ENCODE measurements at regions not wholly inside any gene's neighbourhood (a gene's known extent, or its start where the extent isn't known, plus 50 kb on each side); places are given as distances from the start of the nearest gene placed in this dataset.

DNA sequence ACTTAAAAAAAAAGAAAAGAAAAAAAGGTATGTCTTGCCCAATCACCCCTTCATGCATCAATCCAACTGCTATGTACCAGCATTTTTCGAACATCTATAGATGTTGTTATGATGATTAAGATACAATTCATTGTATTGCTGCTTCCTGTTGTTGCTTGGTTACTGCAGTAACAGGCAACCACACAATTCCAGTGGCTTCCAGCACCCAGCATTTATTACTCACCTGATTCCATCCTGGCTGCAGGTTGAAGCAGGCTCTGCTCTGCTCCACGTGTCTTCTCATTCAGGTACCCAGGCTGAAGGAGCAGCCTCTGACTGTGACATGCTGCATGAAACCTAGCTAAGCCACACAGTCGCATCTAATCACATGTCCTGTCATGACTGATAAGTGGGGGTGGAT, 196.9 kb downstream of the INO80D start:
- intact Hi-C loops (cut with DNase I), result loop anchor here (5.0 kb wide), 1 partner anchor 112 kb away; no protein-coding TSS in a partner anchor
- FAIRE-seq, result no peak

DNA sequence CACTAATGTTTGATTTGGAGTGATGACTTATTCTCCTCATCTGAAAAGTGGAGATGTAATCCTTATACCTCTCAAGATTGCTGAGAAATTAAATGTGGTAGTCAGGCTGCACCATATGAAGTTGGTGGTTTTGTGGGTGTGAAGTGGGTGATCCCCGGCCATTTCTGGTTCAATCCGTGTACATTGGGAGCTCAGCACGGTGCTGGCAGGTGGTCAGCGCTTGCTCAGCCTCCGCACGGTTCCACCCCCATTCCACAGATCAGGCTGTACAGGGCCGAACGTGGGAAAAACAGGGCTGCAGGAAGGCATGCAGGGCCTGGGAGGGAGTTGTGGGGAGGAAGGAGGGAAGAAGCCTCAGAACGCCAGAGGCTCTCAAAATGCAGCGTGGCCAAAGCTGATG, 198.3 kb downstream of the INO80D start:
- no peak overlapping the region for H3K4me3 ChIP-seq (ENCODE audit: low read length in 3 of 3)
- FAIRE-seq (no peak), DNase-seq (no peak)
- intact Hi-C loops (cut with DNase I), result loop anchor here (5.0 kb wide), 1 partner anchor 110 kb away; no protein-coding TSS in a partner anchor
- no peak overlapping the region for H3K27ac ChIP-seq (ENCODE audit: low read depth in 2 of 2, low read length in 2 of 2)
- no peaks in the 10 kb centered on the region for H3K9me3 ChIP-seq (ENCODE audit: control insufficient read depth in 2 of 3, insufficient read depth in 1 of 3, low read length in 3 of 3)
- TF ChIP-seq, protein P1, sequence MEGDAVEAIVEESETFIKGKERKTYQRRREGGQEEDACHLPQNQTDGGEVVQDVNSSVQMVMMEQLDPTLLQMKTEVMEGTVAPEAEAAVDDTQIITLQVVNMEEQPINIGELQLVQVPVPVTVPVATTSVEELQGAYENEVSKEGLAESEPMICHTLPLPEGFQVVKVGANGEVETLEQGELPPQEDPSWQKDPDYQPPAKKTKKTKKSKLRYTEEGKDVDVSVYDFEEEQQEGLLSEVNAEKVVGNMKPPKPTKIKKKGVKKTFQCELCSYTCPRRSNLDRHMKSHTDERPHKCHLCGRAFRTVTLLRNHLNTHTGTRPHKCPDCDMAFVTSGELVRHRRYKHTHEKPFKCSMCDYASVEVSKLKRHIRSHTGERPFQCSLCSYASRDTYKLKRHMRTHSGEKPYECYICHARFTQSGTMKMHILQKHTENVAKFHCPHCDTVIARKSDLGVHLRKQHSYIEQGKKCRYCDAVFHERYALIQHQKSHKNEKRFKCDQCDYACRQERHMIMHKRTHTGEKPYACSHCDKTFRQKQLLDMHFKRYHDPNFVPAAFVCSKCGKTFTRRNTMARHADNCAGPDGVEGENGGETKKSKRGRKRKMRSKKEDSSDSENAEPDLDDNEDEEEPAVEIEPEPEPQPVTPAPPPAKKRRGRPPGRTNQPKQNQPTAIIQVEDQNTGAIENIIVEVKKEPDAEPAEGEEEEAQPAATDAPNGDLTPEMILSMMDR (IDR thresholded peaks at IDR 0.05; ENCODE audit: borderline replicate concordance, extremely low read depth, insufficient read depth), result no peak
- H3K27me3 ChIP-seq (ENCODE audit: control insufficient read depth, insufficient read depth, low read length), result no peaks in the 10 kb centered on the region
- no peak overlapping the region for H3K9ac ChIP-seq (ENCODE audit: low read length in 3 of 3)
- no peaks in the 10 kb centered on the region for H3K36me3 ChIP-seq (ENCODE audit: control insufficient read depth in 2 of 3, insufficient read depth in 3 of 3, low read length in 3 of 3)
- H3K4me1 ChIP-seq (ENCODE audit: control insufficient read depth in 2 of 3, insufficient read depth in 2 of 3, low read depth in 1 of 3, low read length in 3 of 3), result no peaks in the 10 kb centered on the region

More for the DNA sequence above, 196.9 kb downstream of the INO80D start:
- no peak overlapping the region for H3K27ac ChIP-seq (ENCODE audit: low read depth in 2 of 2, low read length in 2 of 2)
- TF ChIP-seq, protein P1 (IDR thresholded peaks at IDR 0.05; ENCODE audit: borderline replicate concordance, extremely low read depth, insufficient read depth), result no peak
- H3K9me3 ChIP-seq (ENCODE audit: control insufficient read depth in 2 of 3, insufficient read depth in 1 of 3, low read length in 3 of 3), result no peaks in the 10 kb centered on the region
- no peaks in the 10 kb centered on the region for H3K27me3 ChIP-seq (ENCODE audit: control insufficient read depth, insufficient read depth, low read length)
- H3K4me1 ChIP-seq (ENCODE audit: control insufficient read depth in 2 of 3, insufficient read depth in 2 of 3, low read depth in 1 of 3, low read length in 3 of 3), result no peaks in the 10 kb centered on the region
- no peak overlapping the region for H3K9ac ChIP-seq (ENCODE audit: low read length in 3 of 3)
- H3K4me3 ChIP-seq (ENCODE audit: low read length in 3 of 3), result no peak overlapping the region
- no peak for DNase-seq
- no peaks in the 10 kb centered on the region for H3K36me3 ChIP-seq (ENCODE audit: control insufficient read depth in 2 of 3, insufficient read depth in 3 of 3, low read length in 3 of 3)

DNA sequence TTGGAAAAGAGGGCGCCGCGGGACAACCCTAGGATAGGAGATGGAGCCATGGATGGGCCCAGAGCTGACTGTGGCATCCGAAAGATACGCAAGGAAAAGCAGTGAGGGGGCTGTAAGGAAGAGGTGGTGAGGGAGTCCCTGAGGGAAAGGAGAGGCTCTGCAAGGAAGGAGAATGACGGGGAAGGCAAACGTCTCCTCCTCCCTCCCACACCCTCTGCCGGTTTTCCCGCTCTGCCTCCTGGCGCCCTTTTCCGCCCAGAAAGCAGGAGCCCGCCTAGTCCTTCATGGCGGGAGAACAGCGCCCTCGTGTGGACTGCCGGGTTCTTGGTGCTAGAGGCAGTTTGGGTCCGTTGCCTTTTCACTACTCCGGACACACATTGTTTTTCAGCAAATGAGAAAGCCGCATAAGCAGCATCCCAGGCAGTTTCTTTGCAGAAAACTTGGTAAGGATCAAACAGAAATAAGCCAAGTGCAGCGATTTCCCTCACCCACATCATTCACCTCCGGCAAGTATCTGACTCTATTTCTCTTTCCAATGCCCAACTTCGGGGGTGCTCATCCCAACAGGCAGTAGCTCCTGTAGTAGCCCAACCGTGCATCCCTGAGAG, 200.4 kb downstream of the INO80D start:
- no peak overlapping the region for H3K27ac ChIP-seq (ENCODE audit: low read depth in 2 of 2, low read length in 2 of 2)
- intact Hi-C loops (cut with DNase I), result loop anchor here (5.0 kb wide), 1 partner anchor 108 kb away; no protein-coding TSS in a partner anchor
- DNase-seq (peak; percentile 90 to 93 (median 91)), FAIRE-seq (no peak)
- no peaks in the 10 kb centered on the region for H3K9me3 ChIP-seq (ENCODE audit: control insufficient read depth in 2 of 3, insufficient read depth in 1 of 3, low read length in 3 of 3)
- no peaks in the 10 kb centered on the region for H3K36me3 ChIP-seq (ENCODE audit: control insufficient read depth in 2 of 3, insufficient read depth in 3 of 3, low read length in 3 of 3)
- TF ChIP-seq, protein P1 (IDR thresholded peaks at IDR 0.05; ENCODE audit: borderline replicate concordance, extremely low read depth, insufficient read depth), result peak; percentile 88
- H3K27me3 ChIP-seq (ENCODE audit: control insufficient read depth, insufficient read depth, low read length), result no peaks in the 10 kb centered on the region
- no peaks in the 10 kb centered on the region for H3K4me1 ChIP-seq (ENCODE audit: control insufficient read depth in 2 of 3, insufficient read depth in 2 of 3, low read depth in 1 of 3, low read length in 3 of 3)
- H3K4me3 ChIP-seq (ENCODE audit: low read length in 3 of 3), result no peak overlapping the region
- no peak overlapping the region for H3K9ac ChIP-seq (ENCODE audit: low read length in 3 of 3)

DNA sequence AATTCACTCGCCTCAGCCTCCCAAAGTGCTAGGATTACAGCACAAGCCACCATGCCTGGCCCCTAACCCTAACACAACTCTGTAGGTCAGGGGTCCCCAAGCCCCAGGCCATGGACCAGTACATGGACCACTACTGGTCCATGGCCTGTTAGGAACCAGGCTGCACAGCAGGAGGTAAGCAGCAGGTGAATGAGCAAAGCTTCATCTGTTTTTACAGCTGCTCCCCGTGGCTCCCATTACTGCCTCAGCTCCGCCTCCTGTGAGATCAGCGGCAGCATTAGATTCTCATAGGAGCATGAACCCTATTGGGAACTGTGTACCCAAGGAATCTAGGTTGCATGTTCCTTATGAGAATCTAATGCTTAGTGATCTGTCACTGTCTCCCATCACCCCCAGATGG, 201.7 kb downstream of the NRP2 start:
- DNase-seq (no peak), FAIRE-seq (no peak)
- intact Hi-C loops (cut with DNase I), result no loop called here
- no peaks in the 10 kb centered on the region for H3K27me3 ChIP-seq (ENCODE audit: control insufficient read depth, insufficient read depth, low read length)
- H3K4me1 ChIP-seq (ENCODE audit: control insufficient read depth in 2 of 3, insufficient read depth in 2 of 3, low read depth in 1 of 3, low read length in 3 of 3), result no peaks in the 10 kb centered on the region
- H3K9ac ChIP-seq (ENCODE audit: low read length in 3 of 3), result no peak overlapping the region
- TF ChIP-seq, protein P1 (IDR thresholded peaks at IDR 0.05; ENCODE audit: borderline replicate concordance, extremely low read depth, insufficient read depth), result no peak
- no peaks in the 10 kb centered on the region for H3K36me3 ChIP-seq (ENCODE audit: control insufficient read depth in 2 of 3, insufficient read depth in 3 of 3, low read length in 3 of 3)
- no peak overlapping the region for H3K27ac ChIP-seq (ENCODE audit: low read depth in 2 of 2, low read length in 2 of 2)
- H3K9me3 ChIP-seq (ENCODE audit: control insufficient read depth in 2 of 3, insufficient read depth in 1 of 3, low read length in 3 of 3), result no peaks in the 10 kb centered on the region
- no peak overlapping the region for H3K4me3 ChIP-seq (ENCODE audit: low read length in 3 of 3)
